SK-N-SH (cell line): ENCODE measurements at regions not wholly inside any gene's neighbourhood (a gene's known extent, or its start where the extent isn't known, plus 50 kb on each side); places are given as distances from the start of the nearest gene placed in this dataset.

Experiments
- CTCF ChIA-PET: fragments of 300-600, 350-600 bp; formaldehyde crosslinking; extraction: SDS; loops from one replicate; lab custom pipeline; 2021; lab: Yijun Ruan, JAX
- POLR2A ChIA-PET: fragments of 350-600 bp; sonication (Branson Sonifier 250); formaldehyde crosslinking; extraction: SDS; loops from one replicate; lab custom pipeline; 2020; ENCODE audit warnings: antibody characterized with exemption, inconsistent platforms; lab: Yijun Ruan, JAX
- DNase-seq: peaks from one replicate; pipeline ENCODE4 v3.0.0; 2012
- H2AFZ ChIP-seq: fragments of 200-600 bp; sonication (generic); 2 replicates; pipeline ENCODE4 v1.8.1; 2016; ENCODE audit warnings: antibody characterized with exemption, mild to moderate bottlenecking, low read depth
- H3F3A ChIP-seq: fragments of 200-600 bp; sonication (generic); replicated peaks from 2 replicates; pipeline ENCODE3; 2016; ENCODE audit warnings: antibody characterized with exemption, mild to moderate bottlenecking; ENCODE audit not compliant: insufficient read depth
- H3K27ac ChIP-seq, 2 experiments: fragments of 200-500 bp in 1 of 2; fragments of 200-600 bp in 1 of 2; sonication (Bioruptor generic) in 1 of 2; sonication (generic), shearing (Covaris generic) in 1 of 2; 2 replicates each; pipeline versions ENCODE4 v1.5.1 to v1.6.1; 2014 to 2016; ENCODE audit warnings: low read depth in 2 of 2, inconsistent platforms in 1 of 2, low read length in 1 of 2, mild to moderate bottlenecking in 1 of 2, mixed read lengths in 1 of 2
- H3K27me3 ChIP-seq: fragments of 200-600 bp; sonication (generic), shearing (Covaris generic); 2 replicates; pipeline ENCODE4 v1.6.1; 2016; ENCODE audit warnings: mixed run types; ENCODE audit not compliant: insufficient read depth
- H3K36me3 ChIP-seq, 2 experiments: fragments of 200-500 bp in 1 of 2; fragments of 200-600 bp in 1 of 2; sonication (Bioruptor generic) in 1 of 2; sonication (generic) in 1 of 2; replicated peaks in 1 of 2; 2 replicates each; pipeline versions ENCODE3 to v1.5.1; 2014 to 2016; ENCODE audit warnings: low read length in 1 of 2, mild to moderate bottlenecking in 1 of 2; ENCODE audit not compliant: insufficient read depth in 2 of 2, control insufficient read depth in 1 of 2
- H3K4me1 ChIP-seq, 2 experiments: fragments of 200-500 bp in 1 of 2; fragments of 200-600 bp in 1 of 2; sonication (Bioruptor generic) in 1 of 2; sonication (generic), shearing (Covaris generic) in 1 of 2; 2 replicates each; pipeline versions ENCODE4 v1.5.1 to v1.6.1; 2014 to 2016; ENCODE audit warnings: low read depth in 1 of 2, low read length in 1 of 2, mixed run types in 1 of 2; ENCODE audit not compliant: insufficient read depth in 2 of 2, control insufficient read depth in 1 of 2
- H3K4me2 ChIP-seq: fragments of 200-600 bp; sonication (generic), shearing (Covaris generic); 2 replicates; pipeline ENCODE4 v1.6.1; 2017; ENCODE audit warnings: mixed run types
- H3K4me3 ChIP-seq, 2 experiments: fragments of 200-500 bp in 1 of 2; fragments of 200-600 bp in 1 of 2; sonication (Bioruptor generic) in 1 of 2; sonication (generic), shearing (Covaris generic) in 1 of 2; 2 replicates each; pipeline versions ENCODE4 v1.5.1 to v1.8.1; 2014 to 2016; ENCODE audit warnings: low read depth in 2 of 2, inconsistent platforms in 1 of 2, low read length in 1 of 2, mild to moderate bottlenecking in 1 of 2, mixed read lengths in 1 of 2, moderate library complexity in 1 of 2
- H3K79me2 ChIP-seq: fragments of 200-600 bp; sonication (generic); 2 replicates; pipeline ENCODE4 v1.8.1; 2017; ENCODE audit warnings: mild to moderate bottlenecking; ENCODE audit not compliant: insufficient read depth
- H3K9ac ChIP-seq: fragments of 200-600 bp; sonication (generic); 2 replicates; pipeline ENCODE4 v1.6.1; 2017; ENCODE audit warnings: mixed run types
- H3K9me2 ChIP-seq: fragments of 200-600 bp; sonication (generic); 2 replicates; pipeline ENCODE4 v1.6.1; 2017; ENCODE audit warnings: mixed run types
- H3K9me3 ChIP-seq: fragments of 200-600 bp; sonication (generic); 2 replicates; pipeline ENCODE4 v1.6.1; 2017; ENCODE audit warnings: mixed run types, mild to moderate bottlenecking, moderate library complexity
- H4K20me1 ChIP-seq: fragments of 200-600 bp; sonication (generic); 2 replicates; pipeline ENCODE4 v1.6.1; 2017; ENCODE audit warnings: mild to moderate bottlenecking, mixed run types; ENCODE audit not compliant: insufficient read depth
- CTCF ChIP-seq: fragments of 200-600 bp; sonication (generic); IDR thresholded peaks from 2 replicates; pipeline ENCODE4 v1.6.1; 2017; ENCODE audit warnings: antibody characterized with exemption, mild to moderate bottlenecking, moderate library complexity
- FOSL2 ChIP-seq: IDR thresholded peaks from 2 replicates; pipeline ENCODE4 v1.4.0; 2012; ENCODE audit warnings: low read depth, mild to moderate bottlenecking, moderate library complexity, borderline replicate concordance
- GABPA ChIP-seq: IDR thresholded peaks from 2 replicates; pipeline ENCODE4 v1.4.0; 2012; ENCODE audit warnings: low read depth, mild to moderate bottlenecking
- IRF3 ChIP-seq: fragments of 150-350 bp; IDR thresholded peaks from 2 replicates; pipeline ENCODE4 v1.6.1; 2016; ENCODE audit warnings: mild to moderate bottlenecking, low read depth, low read length
- MEF2A ChIP-seq: IDR thresholded peaks from 2 replicates; pipeline ENCODE4 v1.4.0; 2012; ENCODE audit warnings: low read depth, borderline replicate concordance
- MXI1 ChIP-seq: IDR thresholded peaks from 2 replicates; pipeline ENCODE4 v1.6.1; 2012; ENCODE audit warnings: mild to moderate bottlenecking, low read depth, low read length, improper control_type of control experiment
- NFIC ChIP-seq: IDR thresholded peaks from 2 replicates; pipeline ENCODE4 v1.4.0; 2012; ENCODE audit warnings: borderline replicate concordance
- POLR2AphosphoS5 ChIP-seq: IDR thresholded peaks from 2 replicates; pipeline ENCODE4 v1.6.1; 2012; ENCODE audit warnings: low read depth, low read length
- RAD21 ChIP-seq: IDR thresholded peaks from 2 replicates; pipeline ENCODE4 v1.6.1; 2012; ENCODE audit warnings: mild to moderate bottlenecking, low read length
- REST ChIP-seq: IDR thresholded peaks from 2 replicates; pipeline ENCODE4 v1.6.1; 2012; ENCODE audit warnings: mild to moderate bottlenecking, low read depth, low read length, moderate library complexity
- RXRA ChIP-seq: IDR thresholded peaks from 2 replicates; pipeline ENCODE4 v1.4.0; 2012; ENCODE audit warnings: low read depth, mild to moderate bottlenecking, borderline replicate concordance
- SIN3A ChIP-seq: IDR thresholded peaks from 2 replicates; pipeline ENCODE4 v1.6.1; 2012; ENCODE audit warnings: low read depth, mild to moderate bottlenecking, low read length, moderate library complexity, borderline replicate concordance
- TAF1 ChIP-seq: IDR thresholded peaks from 2 replicates; pipeline ENCODE4 v1.6.1; 2012; ENCODE audit warnings: low read depth, mild to moderate bottlenecking, low read length, moderate library complexity, borderline replicate concordance
- TCF12 ChIP-seq: IDR thresholded peaks from 2 replicates; pipeline ENCODE4 v1.4.0; 2012
- YY1 ChIP-seq: IDR thresholded peaks from 2 replicates; pipeline ENCODE4 v1.4.0; 2012; ENCODE audit warnings: low read depth, mild to moderate bottlenecking
- ZBTB33 ChIP-seq: IDR thresholded peaks from 2 replicates; pipeline ENCODE4 v1.4.0; 2012; ENCODE audit warnings: low read depth, borderline replicate concordance

GRCh38 chr1:67570486-67571143 is 114.4 kb upstream of the GADD45A start (continued):
- 0 out of 2 replicates have a peak, but pooled peaks have one; percentile 27 for TF ChIP-seq REST
- TF ChIP-seq YY1, result no peak
- TF ChIP-seq NFIC, result peak; percentile 35; the same call in 1 of the 2 replicates
- no peak for TF ChIP-seq TAF1
- TF ChIP-seq POLR2AphosphoS5, result peak; percentile 44; the same call in 1 of the 2 replicates

GRCh38 chr1:67571406-67571805 is 113.6 kb upstream of the GADD45A start:
- Histone ChIP-seq H3K27me3 (no peaks in the 10 kb centered on the region), H3K9me2 (no peaks in the 10 kb centered on the region), H2AFZ (no peak overlapping the region), H3K27ac (peak overlapping the region in 1 of 2 experiments; percentile 75; a peak in 2 of 4 replicates), H3K4me2 (no peak overlapping the region), H3K4me3 (no peak overlapping the region), H4K20me1 (no peaks in the 10 kb centered on the region), H3K9me3 (no peaks in the 10 kb centered on the region), H3F3A (peaks cover 13% of the 10 kb centered on the region), H3K79me2 (no peaks in the 10 kb centered on the region), H3K4me1 (peaks cover 12 to 14% of the 10 kb centered on the region in 2 experiments; a peak in 3 of 4 replicates), H3K9ac (no peak overlapping the region), H3K36me3 (no peaks in the 10 kb centered on the region)
- ChIA-PET POLR2A (interaction anchor here (1.5 kb wide), 1 partner anchor 114 kb away, joined by 8 read pairs; the partner anchor contains the start of gene GADD45A), CTCF (interaction anchor here (0.6 to 8.7 kb wide), 8 partner anchors 9 to 195 kb away, joined by 3 to 52 read pairs (median 4); partner anchors contain the start of gene GADD45A)
- TF ChIP-seq MEF2A (no peak), TCF12 (no peak), FOSL2 (no peak), MXI1 (no peak), RXRA (no peak), CTCF (no peak), GABPA (no peak), SIN3A (no peak), POLR2AphosphoS5 (no peak), ZBTB33 (no peak), RAD21 (no peak), IRF3 (no peak)
- DNase-seq, result no peak
